HT-29 (cell line): ENCODE measurements at regions not wholly inside any gene's neighbourhood (a gene's known extent, or its start where the extent isn't known, plus 50 kb on each side); places are given as distances from the start of the nearest gene placed in this dataset.
"Not testable (repeated sequence)": the region's sequence is repeated elsewhere in the genome, so short reads cannot be mapped to it uniquely, and the experiment has no call there.

Source experiments
- DNase-seq: peaks from one replicate; pipeline ENCODE4 v3.0.0-alpha.2; 2015; ENCODE audit warnings: low spot score

- DNase-seq: no peak
These were observed 53.2 kb upstream of the PARP1 start for GRCh38 chr1:226461087-226461486.

DNA sequence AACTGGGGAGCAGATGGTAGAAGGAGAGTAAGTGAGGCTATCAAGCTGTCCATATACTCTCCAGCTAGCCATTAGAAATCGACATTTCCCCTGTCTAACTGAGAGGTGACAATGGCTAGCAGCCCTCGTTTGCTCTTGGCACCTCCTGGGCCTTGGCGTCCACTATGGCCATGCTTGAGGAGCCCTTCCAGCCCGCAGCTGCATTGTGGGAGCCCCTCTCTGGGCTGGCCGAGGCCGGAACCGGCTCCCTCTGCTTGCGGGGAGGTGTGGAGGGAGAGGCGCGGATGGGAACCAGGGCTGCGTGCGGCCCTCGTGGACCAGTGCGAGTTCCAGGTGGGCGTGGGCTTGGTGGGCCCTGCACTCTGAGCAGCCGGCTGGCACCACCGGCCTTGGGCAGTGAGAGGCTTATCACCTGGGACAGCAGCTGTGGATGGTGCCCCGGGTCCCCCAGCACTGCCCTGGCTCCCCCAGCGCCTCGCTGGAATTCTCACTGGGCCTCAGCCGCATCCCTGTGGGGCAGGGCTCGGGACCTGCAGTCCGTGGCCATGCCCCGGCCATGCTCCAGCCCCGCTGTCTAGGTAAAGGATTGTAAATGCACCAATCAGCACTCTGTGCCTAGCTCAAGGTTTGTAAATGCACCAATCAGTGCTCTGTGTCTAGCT, 56.2 kb upstream of the PARP1 start:
- no peak for DNase-seq

DNA sequence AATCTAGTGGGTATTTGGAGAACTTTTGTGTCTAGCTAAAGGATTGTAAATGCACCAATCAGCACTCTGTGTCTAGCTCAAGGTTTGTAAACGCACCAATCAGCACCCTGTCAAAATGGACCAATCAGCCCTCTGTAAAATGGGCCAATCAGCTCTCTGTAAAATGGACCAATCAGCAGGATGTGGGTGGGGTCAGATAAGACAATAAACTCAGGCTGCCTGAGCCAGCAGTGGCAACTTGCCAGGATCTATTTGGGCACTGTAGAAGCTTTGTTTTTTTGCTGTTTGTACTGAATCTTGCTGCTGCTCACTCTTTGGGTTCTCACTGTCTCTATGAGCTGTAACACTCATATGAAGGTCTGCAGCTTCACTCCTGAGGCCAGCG, 56.7 kb upstream of the PARP1 start:
- not testable (repeated sequence) for DNase-seq

GRCh38 chr1:226466296-226466695, 58.4 kb upstream of the PARP1 start:
- DNase-seq: no peak

GRCh38 chr1:226467443-226467842, 59.5 kb upstream of the PARP1 start:
- no peak for DNase-seq

GRCh38 chr1:226470921-226471866, 63.3 kb upstream of the PARP1 start:
- DNase-seq: no peak

GRCh38 chr1:226473325-226473724, 65.4 kb upstream of the PARP1 start:
- DNase-seq: no peak

DNA sequence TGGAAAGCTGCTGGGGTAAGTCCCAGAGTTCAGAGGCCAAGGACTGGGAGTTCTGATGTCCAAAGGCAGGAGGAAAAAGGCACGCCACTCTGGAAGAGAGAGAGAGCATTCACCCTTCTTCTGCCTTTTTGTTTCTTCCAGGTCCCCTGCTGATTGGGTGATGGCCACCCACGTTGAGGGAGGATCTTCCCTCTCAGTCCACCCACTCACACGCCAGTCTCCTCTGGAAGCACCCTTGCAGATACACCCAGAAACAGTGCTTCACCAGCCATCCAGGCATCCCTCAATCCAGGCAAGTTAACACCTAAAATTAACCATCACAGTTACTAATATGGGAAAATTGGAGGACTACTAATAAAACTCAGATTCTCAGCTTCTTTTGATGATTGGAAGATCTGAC, 66.1 kb upstream of the PARP1 start:
- DNase-seq: no peak

GRCh38 chr1:226474443-226475141, 66.7 kb upstream of the PARP1 start:
- no peak for DNase-seq

- DNase-seq: no peak
These were observed 67.2 kb upstream of the PARP1 start for GRCh38 chr1:226475142-226475511.

DNA sequence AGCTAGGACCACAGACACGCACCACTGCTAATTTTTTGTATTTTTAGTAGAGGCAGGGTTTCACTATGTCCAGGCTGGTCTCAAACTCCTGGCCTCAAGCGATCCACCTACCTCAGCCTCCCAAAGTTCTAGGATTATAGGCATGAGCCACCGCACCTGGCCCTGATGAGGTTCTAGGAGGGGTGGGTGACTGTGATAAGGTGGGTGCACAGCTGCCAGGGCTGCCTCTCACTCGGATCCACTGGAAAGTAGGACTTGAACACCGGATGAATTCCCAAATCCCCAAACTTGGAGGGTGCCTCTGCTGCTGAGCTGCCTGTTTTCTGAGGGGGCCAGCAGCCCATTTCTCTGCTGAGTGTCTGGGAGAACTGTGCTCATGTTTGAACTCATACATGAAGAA, 68.2 kb upstream of the PARP1 start:
- DNase-seq: no peak

- peak; percentile 54 for DNase-seq
These were observed 68.9 kb upstream of the PARP1 start for GRCh38 chr1:226476648-226477319.

- peak; percentile 46 for DNase-seq
These were observed 69.1 kb upstream of the STUM start for GRCh38 chr1:226479474-226479873.

DNA sequence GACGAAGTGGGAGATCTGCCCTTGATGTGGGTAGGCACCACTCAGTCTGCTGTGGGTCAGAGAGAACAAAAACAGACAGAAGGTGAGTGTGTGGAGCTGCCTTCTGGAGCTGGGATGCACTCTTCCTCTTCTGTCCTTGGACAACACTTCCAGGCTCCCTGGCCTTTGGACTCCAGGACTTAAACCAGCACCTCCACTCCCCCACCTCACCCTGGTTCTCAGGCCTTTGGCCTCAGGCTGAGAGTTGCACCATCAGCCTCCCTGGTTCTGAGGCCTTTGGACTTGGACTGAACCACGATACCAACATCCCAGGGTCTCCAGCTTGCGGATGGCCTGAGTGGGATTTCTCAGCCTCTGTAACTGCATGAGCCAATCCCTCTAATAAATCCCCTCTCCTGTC, 68.1 kb upstream of the STUM start:
- DNase-seq: no peak

DNA sequence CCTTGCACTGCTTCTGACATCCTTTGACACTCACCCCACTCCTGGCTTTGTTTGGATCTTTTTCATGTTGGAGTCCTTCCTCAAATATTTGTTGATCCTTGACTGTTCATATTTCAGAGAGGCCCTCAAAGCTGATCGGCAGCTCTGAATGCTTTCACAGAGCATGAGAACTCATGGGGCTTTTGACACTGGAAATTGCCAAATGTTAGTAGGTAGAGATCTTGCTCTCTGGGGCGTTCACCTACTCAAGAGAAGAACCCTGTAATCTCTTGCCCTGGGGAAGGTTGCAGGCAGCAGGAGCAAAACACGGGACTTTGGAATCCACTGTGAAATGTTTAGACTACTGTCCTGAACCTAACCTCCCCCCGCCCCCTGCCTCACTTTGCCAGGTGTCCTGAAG, 67.4 kb upstream of the STUM start:
- DNase-seq: no peak

DNA sequence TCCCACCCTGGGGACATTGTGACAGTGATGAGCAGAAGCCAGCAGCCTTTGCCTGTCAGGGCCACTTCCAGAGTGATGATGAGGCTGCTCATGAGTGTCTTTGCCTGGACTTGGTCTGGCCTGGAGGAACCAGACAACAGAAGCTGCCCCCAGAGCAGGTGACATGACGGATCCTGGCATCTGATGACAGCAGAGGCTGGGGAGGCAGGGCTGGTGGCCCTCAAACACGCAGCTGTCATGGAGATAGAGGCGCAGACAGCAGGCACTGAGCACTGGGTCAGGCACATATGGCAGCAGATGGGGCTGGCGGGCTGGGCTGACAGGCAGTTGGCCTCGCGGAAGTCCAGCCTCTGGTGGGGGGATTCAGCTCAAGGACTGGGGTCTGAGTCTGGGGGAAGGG, 66.4 kb upstream of the STUM start:
- no peak for DNase-seq

- no peak for DNase-seq
These were observed 65.4 kb upstream of the STUM start for GRCh38 chr1:226482975-226483700.

- DNase-seq: no peak
These were observed 63.4 kb upstream of the STUM start for GRCh38 chr1:226485192-226485591.

DNA sequence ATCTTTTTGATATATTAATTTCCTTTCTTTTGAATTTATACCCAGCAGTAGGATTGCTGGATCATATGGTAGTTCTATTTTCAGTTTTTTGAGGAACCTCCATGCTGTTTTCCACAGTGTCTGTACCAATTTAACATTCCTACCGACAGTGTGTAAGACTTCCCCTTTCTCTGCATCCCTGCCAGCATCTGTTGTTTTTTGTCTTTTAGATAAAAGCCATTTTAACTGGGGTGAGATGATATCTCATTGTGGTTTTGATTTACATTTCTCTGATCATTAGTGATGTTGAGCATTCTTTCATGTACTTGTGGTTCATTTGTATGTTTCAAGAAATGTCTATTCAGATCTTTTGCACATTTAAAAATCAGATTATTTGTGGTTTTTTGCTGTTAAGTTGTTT, 62.4 kb upstream of the STUM start:
- no peak for DNase-seq

GRCh38 chr1:226487921-226488320, 60.6 kb upstream of the STUM start:
- no peak for DNase-seq

DNA sequence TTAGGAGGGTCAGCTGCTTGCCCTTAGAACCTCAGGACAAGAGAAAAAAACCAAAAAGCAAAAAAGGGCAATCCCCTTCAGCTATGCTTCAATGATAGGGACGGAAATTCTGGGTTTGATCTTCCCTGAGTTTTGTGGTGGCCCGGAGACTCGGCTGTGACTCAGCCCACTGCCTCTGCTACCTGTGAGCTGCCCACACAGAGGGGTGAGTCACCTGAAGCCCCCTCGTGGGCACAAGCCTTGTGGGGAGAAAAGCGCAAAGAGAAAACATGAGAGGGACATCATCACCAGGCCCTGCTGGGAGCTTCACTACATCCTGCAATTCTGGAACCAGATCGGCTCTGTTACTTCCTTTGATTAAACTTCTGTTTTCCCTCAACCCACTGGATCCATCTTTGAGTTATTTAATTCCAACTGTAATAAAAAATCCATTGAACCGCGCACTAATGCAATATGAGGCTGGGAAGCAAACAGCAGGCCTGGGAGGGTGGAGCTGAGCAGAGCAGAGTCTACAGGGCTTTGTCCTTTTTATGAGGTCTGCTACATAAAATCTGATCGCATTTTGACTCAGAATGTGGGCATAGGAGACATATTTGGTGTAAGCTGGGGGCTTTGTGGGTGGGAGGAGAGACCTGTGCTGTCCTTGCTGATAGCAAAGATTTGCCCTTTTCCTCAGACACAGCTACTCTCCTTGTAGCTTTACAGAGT, 58.7 kb upstream of the STUM start:
- DNase-seq: no peak
